ENCODE measurements at regions not wholly inside any gene's neighbourhood (a gene's known extent, or its start where the extent isn't known, plus 50 kb on each side); places are given as distances from the start of the nearest gene placed in this dataset.

- TF ChIP-seq CTCF (IDR thresholded peaks at IDR 0.05; ENCODE audit: low read depth, low read length, poor library complexity, severe bottlenecking): no peak
- no peak for TF ChIP-seq EZH2phosphoT487 (IDR thresholded peaks at IDR 0.05; ENCODE audit: borderline replicate concordance, low read length)
These were observed 74.9 kb upstream of the KLHL14 start for GRCh38 chr18:32847691-32848090.

Data from DOHH2 (cell line).